ENCODE measurements at regions not wholly inside any gene's neighbourhood (a gene's known extent, or its start where the extent isn't known, plus 50 kb on each side); places are given as distances from the start of the nearest gene placed in this dataset.
A peak's percentile ranks its signal among the peaks of the same experiment; 100 is the strongest.

DNA sequence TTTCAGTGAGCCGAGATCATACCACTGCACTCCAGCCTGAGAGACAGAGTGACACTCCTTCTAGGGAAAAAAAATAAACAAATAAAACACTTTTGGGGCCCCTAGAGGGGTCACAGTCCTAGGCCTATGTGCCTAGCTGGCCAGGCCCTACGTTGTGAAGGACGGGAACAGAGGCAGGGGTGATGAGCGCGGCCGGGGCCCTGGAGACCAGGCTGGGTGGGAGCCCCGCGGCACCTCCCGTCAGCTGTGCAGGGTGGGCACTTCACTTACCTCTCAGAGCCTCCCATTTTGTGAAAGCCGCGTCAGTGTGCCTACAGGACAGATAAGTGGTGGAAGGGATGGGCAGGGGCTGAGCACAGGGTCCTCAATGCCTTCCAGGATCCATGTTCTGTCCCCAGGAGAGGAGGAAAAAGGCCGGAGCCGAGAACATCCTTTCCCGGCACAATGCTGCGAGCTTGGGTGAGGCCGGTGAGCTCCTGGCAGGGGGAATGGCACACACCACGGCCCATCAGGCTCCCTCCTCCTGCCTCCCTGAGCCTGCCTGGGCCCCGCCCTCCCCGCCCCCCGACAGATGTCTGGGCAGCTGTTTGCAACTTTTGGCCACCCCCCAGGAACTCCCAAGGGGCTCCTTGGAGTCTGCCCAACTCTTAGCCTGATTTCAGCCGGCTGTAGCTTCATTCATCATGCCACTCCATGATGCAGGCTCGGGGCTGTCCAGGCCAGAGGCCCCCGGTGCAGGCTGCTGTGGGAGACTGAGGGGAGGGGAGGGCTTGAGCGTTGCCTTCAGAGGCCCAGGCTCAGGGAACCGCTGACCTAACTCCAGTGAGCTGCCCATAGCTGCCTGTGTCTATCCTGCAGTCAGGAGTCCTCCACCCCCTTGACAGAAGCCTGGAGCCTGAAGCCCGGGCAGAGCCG, 196.5 kb downstream of the TFCP2L1 start:
- peak; percentile 65 for DNase-seq (ENCODE audit: low read depth)
- H3K4me3 ChIP-seq (ENCODE audit: low read depth, low read length), result no peak overlapping the region

DNA sequence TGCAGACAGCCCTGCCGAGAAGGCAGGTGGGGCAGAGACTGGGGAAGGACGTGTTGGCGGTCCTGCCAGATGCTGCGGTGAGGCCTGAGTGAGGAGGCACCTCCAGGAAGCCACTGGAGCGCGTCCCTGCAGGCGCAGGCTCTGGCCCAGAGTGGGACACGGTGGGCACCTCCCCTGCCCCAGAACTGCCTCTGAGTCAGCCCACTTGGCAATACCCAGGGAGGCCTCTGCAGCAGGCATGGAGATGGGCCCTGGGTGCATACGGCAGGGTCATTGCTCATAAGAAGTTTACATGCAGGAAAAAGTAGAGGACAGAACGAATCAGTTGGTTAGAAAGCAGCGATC, 195.9 kb downstream of the TFCP2L1 start:
- no peak overlapping the region for H3K4me3 ChIP-seq (ENCODE audit: low read depth, low read length)
- no peak for DNase-seq (ENCODE audit: low read depth)

DNA sequence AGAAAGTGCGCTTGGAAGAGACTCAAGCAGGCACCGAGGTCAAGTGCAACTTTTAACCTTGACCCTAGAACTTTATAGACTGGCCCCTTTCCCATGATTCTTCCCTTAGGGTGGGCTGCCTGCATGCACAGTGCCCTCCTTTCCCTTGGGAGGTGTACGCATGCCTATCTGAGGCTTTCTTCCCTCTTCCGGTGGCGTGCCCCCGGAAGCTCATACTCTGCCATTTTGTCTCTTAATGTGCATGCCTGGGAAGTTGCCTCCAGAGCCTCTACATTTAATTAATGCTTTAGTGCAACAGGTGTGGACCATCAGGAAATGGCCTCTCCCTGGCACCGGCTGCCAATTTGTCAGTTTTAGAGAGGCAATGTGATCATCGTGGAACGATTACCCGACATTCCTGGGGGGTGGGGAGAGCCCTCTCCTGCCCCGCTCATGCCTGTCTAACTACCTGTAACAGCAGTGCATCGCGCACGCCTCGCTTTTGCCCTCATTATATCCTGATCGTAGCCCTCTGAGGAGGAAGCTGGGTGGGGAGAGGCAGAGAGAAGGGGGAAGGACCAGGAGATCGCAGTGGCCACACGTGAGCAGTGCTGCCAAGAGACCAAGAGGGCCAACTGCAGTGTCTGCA, 194.8 kb downstream of the TFCP2L1 start:
- no peak overlapping the region for H3K4me3 ChIP-seq (ENCODE audit: low read depth, low read length)
- no peak for DNase-seq (ENCODE audit: low read depth)

DNA sequence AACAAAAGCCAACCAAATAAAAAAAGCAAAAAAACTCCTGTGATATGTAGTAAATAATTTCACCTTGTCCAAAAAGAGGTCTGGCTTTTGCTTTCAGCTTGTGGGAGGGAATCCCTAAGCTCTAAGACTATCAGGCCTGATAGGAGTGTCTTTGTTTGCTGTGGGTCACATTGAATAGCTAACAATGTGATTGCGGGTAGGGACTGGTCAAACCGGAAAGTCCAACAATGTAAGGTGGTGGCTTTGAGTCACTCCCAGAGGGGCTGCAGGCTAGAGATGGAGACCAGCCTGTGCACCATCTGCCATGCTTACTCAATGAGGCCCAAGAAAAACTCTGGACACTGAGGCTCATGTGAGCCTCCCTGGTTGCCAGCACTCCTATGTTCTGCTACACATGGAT, 192.9 kb downstream of the TFCP2L1 start:
- DNase-seq (ENCODE audit: low read depth), result no peak
- no peak overlapping the region for H3K4me3 ChIP-seq (ENCODE audit: low read depth, low read length)

DNA sequence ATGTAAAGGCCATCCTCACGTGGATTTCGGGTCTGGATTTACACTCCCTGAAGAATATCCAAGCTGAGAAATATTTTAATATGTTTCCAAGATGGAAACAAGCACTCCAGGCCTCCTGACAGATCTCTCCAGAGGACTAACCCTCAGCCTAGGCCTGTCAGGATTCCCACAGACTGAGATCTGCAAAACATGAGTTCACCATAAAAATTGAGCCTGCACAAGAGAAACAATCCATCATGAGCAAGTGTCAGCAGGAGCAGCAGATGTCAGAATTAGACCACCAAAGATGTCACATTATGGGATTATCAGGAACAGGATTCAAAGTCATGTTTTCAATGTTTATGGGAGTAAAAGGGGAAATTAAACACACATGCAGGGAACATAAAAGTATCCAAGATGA, 191.3 kb downstream of the TFCP2L1 start:
- no peak overlapping the region for H3K4me3 ChIP-seq (ENCODE audit: low read depth, low read length)
- DNase-seq (ENCODE audit: low read depth), result no peak

DNA sequence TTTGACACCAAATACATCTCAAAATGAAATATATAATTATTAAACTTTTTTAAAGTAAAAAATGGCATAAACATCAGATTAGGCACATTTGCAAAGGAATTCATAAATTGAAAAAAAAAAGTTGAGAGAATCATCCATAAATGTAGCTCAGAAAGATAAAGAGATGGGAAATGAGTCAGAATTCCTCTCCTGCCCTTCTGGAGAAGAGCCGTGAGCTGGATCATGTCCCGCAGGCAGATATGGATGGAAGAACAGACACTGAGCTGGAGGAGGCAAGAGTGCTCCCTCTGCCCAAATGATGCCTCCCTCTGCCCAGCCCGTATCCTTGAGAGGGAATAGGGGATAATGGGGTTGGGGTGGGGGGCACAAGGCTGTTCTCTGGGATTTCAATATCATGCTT, 190.9 kb downstream of the TFCP2L1 start:
- no peak overlapping the region for H3K4me3 ChIP-seq (ENCODE audit: low read depth, low read length)
- DNase-seq (ENCODE audit: low read depth), result no peak

DNA sequence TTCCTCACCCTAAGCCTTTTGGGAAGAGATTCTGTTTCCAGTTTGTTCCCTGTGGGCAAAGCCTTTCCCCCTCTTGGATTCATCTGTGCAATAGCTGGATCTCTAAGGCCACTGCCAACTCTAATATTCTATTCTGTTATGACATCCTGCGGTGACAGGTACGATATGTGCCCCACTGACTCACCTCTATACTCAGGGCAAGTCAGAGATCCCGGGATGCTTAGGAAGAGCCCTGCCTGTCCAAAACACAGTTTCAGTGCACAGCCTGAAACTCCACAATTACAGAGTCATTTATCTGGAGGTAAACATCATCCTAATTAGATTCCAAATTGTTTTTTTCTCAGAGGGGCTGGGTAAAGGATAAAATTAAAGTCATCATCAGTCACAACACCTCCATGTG, 190.2 kb downstream of the TFCP2L1 start:
- no peak overlapping the region for H3K4me3 ChIP-seq (ENCODE audit: low read depth, low read length)
- no peak for DNase-seq (ENCODE audit: low read depth)

DNA sequence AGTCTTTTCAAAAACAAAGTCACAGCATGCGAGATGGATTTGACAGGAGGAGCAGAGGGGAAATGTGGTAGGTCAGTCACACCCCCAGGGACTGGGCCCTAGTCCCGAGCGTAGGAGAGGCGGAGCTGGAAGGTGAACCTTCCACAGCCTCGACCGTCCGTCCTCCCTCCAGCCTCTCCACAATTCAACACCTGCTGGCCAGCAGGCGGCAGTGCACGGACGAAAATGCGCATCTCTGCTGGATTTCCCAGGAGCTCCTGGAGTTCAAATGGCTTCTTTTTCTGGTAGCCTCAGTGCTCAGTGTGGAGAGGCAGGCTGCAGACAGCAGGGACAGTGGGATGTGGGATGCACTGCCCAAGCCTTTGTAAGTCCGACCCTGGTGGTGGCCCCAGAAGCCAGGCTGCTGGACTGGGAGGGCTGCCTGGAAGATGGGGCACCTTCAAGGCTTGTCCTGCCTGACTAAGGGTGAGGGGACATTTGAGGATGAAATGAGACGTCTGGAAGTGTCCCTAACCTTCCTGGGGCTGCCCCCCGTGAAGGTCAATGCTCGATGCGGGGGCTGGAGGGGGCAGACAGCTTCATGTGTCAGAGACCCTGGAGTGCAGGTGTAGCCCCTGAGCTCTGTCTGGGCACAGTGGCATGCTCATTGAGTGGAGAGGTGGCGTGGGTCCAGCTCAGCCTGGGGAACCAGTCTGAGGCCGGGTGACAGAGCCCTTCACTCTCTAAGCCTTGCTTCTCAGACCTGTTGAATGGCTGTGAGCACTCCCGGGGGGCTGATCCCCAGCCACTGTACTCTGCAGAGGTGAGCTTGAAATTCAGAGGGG, 189.5 kb downstream of the TFCP2L1 start:
- DNase-seq (ENCODE audit: low read depth), result no peak

DNA sequence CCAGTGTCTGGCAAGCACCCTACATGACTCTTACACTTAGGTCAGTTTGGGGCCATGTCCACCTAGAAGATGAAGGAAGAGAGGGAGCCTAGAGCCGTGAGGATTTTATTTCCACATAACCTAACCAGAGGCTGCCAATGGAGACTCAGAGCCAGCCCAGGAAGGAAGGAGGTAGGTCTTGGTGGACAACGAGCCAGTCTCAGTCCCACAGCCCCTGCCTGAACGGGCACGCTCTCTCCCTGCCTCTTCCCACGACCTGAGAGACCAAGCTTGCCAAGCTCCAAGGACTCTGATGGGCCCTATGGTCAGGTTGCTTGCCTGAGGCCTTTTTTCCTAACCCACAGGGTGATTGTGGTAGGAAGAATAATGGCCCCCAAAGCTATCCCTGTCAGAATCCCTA, 188.4 kb downstream of the TFCP2L1 start:
- DNase-seq (ENCODE audit: low read depth), result no peak
- no peak overlapping the region for H3K4me3 ChIP-seq (ENCODE audit: low read depth, low read length)

More for the DNA sequence above, 189.5 kb downstream of the TFCP2L1 start:
- H3K4me3 ChIP-seq (ENCODE audit: low read depth, low read length), result no peak overlapping the region

DNA sequence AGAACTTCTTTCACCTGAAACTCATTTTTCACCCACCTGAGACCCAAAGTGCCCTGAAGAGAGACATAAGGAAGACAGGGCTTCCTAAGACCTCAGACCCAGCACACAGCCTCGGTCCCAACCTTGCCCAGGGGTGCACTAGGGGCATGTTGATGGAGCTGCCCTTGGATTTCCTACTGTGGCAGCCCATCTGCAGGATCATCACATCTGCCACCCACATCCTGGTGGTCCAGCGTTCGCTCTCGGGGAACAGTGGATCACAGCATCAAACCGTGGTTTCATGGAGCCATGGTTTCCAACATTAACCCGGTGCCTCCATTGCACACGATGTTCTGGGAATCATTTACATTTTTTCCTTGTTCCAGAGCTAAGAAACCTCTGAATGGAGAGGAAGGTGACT, 186.4 kb downstream of the TFCP2L1 start:
- no peak overlapping the region for H3K4me3 ChIP-seq (ENCODE audit: low read depth, low read length)
- DNase-seq (ENCODE audit: low read depth), result no peak

DNA sequence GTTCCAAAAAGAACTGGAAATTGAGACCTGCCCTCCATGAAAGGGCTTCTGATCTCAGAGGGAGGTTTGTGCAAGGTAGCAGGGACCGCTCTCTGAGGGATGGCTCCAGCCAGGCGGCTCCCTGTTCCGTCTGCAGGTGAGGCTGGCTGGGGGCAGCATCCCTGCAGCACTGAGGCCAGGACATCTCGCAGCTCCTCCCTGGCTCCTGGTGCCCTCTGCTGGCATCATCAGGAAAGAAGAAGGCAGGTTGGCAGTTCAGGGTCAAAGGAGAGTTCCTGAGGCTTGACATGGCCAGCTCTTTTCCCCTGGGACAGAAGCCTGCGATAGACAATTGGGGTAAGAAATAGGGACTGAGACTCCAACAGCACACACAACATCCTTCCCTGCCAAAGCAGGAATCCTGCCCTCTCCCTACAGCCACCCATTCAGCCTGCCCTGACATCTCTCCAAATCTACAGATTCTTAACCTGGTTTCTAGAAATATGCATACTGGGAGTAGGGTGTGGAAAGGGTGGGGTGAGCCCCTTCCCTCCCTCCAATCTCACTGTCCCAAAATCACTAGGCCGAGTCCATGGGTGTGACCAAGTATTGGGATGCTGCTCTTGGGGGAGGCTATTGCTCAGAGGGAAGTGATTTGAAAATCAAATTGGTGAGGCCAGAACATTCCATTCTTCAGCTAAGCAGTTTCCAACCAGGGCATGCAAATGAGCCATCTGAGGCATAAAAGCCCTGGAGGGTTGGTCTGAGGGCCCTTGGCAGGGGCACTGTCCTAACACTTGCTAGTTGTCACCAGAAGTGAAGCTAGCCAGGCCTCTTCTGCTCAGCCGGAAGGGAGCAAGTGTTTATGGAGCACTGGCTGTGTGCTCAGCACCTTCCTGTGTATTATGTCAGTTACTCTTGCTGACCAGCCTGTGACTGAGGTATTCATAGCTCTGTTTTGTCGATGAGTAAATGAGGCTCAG, 185.4 kb downstream of the TFCP2L1 start:
- no peak for DNase-seq (ENCODE audit: low read depth)
- H3K4me3 ChIP-seq (ENCODE audit: low read depth, low read length), result no peak overlapping the region

DNA sequence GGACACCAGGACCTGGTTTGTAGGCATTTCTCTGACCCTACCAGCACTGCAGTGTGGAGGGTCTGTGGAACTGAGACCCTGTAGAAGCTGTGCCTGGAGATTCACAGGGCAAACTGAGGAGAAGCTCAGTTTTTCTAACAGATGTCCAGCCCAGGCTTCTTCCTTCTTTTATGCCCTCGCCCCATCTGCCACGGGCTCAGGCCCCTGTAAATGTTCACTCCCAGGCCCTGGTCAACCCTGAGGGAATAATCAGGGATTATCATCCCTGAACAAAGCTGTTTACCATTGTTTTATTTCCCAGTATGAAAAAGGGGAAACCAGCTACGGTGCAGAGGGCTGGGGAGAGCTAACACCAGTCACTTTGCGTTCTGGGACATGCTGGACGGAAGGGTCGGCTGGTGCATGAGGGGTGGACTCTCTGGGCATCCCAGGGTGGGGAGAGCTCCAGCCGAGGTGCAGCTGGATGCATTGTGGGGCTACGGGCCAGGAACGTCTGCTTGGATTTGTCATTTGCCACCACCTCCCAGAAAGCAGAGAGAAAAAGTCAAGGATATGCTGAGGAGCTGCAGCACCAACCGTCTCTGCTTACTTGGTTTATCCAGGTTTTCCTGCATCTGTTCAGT, 183.8 kb downstream of the TFCP2L1 start:
- no peak overlapping the region for H3K4me3 ChIP-seq (ENCODE audit: low read depth, low read length)
- no peak for DNase-seq (ENCODE audit: low read depth)

DNA sequence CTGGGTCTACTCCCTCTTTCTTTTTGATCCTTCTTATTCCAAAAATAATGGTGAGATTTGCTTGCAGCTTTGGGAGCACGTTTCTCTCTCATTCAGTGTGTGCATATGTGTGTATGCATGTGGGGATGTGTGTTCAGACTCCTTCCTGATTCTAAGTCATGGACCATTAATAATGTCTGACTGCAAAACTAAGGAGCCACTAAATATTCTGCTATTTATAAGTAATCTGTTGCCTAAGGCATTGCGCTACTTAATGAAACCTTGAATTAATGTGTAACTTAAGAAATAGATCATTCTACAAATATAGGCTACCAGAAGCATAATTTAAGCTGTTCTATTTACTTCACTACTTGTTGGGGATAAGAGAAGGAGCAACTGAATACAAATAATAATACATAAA, 182.1 kb downstream of the TFCP2L1 start:
- no peak for DNase-seq (ENCODE audit: low read depth)
- H3K4me3 ChIP-seq (ENCODE audit: low read depth, low read length), result no peak overlapping the region

DNA sequence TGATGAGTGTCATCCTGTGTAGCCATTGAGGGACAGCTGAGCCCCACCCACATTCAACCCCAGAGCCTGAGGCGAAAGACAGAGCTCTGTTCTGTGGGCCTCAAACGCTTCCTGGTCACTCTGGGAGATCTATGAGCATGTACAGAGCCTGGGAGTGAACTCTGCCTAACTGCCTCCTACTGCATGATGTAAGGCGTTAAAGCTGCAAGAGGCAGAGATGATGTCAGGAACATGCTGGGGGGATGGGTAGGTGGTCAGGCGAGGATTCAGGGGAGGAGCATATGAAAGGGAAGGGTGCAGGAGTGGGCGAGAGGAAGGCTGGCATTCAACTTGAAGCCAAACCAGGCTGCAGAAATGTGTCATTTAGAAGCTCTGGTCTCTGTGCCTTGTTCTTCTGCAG, 181.0 kb downstream of the TFCP2L1 start:
- DNase-seq (ENCODE audit: low read depth), result no peak
- H3K4me3 ChIP-seq (ENCODE audit: low read depth, low read length), result no peak overlapping the region

DNA sequence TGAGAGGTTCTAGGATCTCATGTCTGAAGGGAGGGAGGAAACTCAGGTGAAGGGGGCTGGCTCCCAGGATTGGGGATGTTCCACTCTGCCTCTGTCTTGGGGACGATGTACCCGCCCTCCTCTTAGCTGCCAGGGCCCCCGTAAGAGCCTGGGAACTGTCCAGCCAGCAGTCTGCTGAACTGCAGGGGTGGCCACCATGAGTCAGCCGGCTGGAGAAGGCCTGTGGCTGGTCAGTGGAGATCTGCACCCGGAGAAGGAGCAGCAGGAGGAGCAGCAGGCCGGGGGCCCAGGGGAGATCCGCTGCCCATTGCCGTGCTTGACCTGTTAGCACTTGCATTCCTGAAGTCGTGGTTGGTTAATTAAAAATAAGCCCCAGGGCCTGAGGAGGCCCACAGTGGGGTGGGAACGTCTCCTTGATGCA, 180.3 kb downstream of the TFCP2L1 start:
- DNase-seq (ENCODE audit: low read depth), result no peak
- H3K4me3 ChIP-seq (ENCODE audit: low read depth, low read length), result no peak overlapping the region

DNA sequence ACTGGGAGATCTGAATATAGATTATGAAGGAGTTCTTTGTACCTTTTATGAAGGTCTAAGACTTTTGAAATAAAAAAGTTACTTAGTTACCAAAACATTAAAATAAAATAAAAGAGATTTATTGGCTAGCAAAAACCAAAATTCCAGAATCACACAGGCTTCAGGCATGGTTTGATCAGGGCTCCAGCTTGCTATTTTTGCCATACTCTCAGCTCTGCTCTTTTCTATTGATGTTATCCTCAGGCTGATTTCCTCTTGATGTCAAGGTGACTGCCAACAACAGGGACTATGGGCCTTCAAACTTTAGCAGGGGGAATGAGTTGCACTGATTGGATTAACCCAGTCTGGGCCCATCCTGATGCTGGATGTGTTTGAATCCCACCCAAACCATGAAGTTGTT, 174.1 kb downstream of the TFCP2L1 start:
- DNase-seq (ENCODE audit: low read depth), result no peak

DNA sequence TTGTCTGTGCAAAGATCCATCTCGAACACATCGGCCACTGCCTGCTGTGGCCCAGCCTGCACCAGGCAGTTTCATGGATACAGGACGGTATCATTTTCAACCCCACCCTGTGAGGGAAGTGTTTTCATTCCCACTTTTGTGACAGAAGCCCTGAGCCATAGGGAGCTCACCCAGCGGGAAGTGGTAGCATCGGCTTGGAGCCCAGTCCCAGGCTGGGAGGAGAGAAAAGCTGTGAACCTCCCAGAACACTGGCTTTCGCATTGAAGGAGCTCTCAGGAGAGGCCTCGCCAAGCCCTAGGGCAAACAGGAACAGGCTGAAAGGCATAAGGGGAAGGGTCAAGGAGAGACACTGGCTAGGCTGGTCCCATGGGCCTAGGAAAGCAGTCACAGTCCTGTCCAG, 166.1 kb downstream of the TFCP2L1 start:
- no peak for DNase-seq (ENCODE audit: low read depth)
- H3K4me3 ChIP-seq (ENCODE audit: low read depth, low read length), result no peak overlapping the region

More for the DNA sequence above, 174.1 kb downstream of the TFCP2L1 start:
- no peak overlapping the region for H3K4me3 ChIP-seq (ENCODE audit: low read depth, low read length)

DNA sequence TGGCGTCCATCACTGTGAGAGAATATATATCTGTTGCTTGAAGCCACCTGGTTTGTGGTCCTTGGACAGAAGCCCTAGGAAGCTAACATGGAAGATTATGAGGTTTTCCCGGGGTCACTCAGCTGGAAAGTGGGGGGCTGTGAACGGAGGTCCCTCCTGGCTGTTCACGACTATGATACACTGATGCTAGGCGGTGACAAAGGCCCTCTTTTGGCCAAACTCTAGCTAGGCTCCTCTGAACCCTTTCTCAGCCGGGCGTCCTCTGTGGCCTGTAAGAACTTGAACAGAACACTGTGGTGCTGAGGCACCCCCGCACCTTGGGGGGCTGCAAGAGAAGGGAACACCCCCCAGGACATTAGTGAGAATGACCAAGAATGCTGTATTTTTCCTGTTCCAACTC, 164.6 kb downstream of the TFCP2L1 start:
- H3K4me3 ChIP-seq (ENCODE audit: low read depth, low read length), result no peak overlapping the region

DNA sequence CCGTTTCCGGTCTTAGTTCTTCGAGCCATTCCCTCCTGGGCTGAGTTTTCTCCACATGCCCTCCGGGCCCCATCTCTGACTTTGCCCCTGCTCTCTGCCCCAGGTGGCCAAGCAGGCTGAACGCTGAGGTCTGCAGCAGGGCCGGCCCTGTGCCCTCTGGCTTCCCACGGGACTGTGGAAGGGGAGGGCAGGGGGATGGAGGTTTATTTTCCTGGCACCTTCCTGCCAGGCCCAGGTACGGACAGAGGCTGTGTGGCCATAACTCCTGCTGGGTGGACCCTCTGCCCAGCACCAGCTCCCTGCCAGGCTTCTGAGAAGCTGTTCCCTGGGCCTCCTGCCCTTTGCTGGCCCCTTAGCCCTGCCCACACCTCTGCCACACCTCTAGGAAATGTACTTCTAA, 164.0 kb downstream of the TFCP2L1 start:
- no peak for DNase-seq (ENCODE audit: low read depth)
- H3K4me3 ChIP-seq (ENCODE audit: low read depth, low read length), result no peak overlapping the region

More for the DNA sequence above, 164.6 kb downstream of the TFCP2L1 start:
- DNase-seq (ENCODE audit: low read depth), result no peak

Measured in skeletal muscle cell (primary cell).